GM12892 (cell line): ENCODE measurements at regions not wholly inside any gene's neighbourhood (a gene's known extent, or its start where the extent isn't known, plus 50 kb on each side); places are given as distances from the start of the nearest gene placed in this dataset.

Source experiments
- POLR2A ChIP-seq: IDR thresholded peaks from 2 replicates; pipeline ENCODE4 v1.6.1; 2011; ENCODE audit warnings: low read depth, low read length, control low read depth
- POLR2AphosphoS5 ChIP-seq: IDR thresholded peaks from 2 replicates; pipeline ENCODE4 v1.6.1; 2011; ENCODE audit warnings: low read depth, low read length, control low read depth
- TAF1 ChIP-seq: IDR thresholded peaks from 2 replicates; pipeline ENCODE4 v1.6.1; 2011; ENCODE audit warnings: low read depth, mild to moderate bottlenecking, control low read depth, low read length, borderline replicate concordance

DNA sequence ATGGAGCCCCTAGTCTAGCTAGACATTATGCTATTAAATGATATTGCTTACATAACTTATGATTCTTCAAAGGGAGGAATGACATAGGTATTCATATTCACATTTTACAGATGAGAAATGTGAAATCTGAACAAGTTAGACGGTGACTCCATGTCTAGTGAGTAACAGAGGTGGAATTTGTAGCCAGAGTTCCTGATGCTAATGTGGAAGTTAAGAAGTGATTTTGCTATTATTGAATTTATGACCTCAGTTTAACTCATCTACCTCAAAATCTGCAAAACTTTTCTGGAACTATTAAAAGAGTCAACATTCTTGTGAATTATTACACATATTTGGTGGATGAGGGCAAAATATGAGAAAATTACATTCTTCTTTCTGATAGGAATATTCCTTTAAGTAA, 347.6 kb upstream of the MMS22L start:
- no peak for TF ChIP-seq POLR2A
- TF ChIP-seq POLR2AphosphoS5 = no peak
- TF ChIP-seq TAF1 = no peak
